ENCODE measurements at regions not wholly inside any gene's neighbourhood (a gene's known extent, or its start where the extent isn't known, plus 50 kb on each side); places are given as distances from the start of the nearest gene placed in this dataset.

- H3K36me3 ChIP-seq (ENCODE audit: control insufficient read depth, insufficient read depth, low read length): peaks cover 14% of the 10 kb centered on the region
- WGBS (ENCODE audit: insufficient coverage): 94% methylated on average over 7 of the region's 7 CpGs
- no peak overlapping the region for H3K4me3 ChIP-seq (ENCODE audit: low read length)
- no peak for DNase-seq
- H3K4me1 ChIP-seq (ENCODE audit: control insufficient read depth, insufficient read depth, low read length): peaks cover 55% of the 10 kb centered on the region
- no peaks in the 10 kb centered on the region for H3K9me3 ChIP-seq (replicated peaks; ENCODE audit: control insufficient read depth, low read depth, low read length)
- H3K27ac ChIP-seq (ENCODE audit: low read length): no peak overlapping the region
- no peaks in the 10 kb centered on the region for H3K27me3 ChIP-seq (ENCODE audit: control insufficient read depth, insufficient read depth, low read length)
Measured at GRCh38 chr18:46340716-46341115, 236.5 kb downstream of the HAUS1 start.

- Histone ChIP-seq H3K36me3 (ENCODE audit: control insufficient read depth, insufficient read depth, low read length) (peaks cover 16% of the 10 kb centered on the region), H3K27ac (ENCODE audit: low read length) (no peak overlapping the region), H3K27me3 (ENCODE audit: control insufficient read depth, insufficient read depth, low read length) (no peaks in the 10 kb centered on the region), H3K4me3 (ENCODE audit: low read length) (no peak overlapping the region), H3K4me1 (ENCODE audit: control insufficient read depth, insufficient read depth, low read length) (peaks cover 45% of the 10 kb centered on the region), H3K9me3 (replicated peaks; ENCODE audit: control insufficient read depth, low read depth, low read length) (no peaks in the 10 kb centered on the region)
- WGBS (ENCODE audit: insufficient coverage): 84% methylated on average over 3 of the region's 6 CpGs
- no peak for DNase-seq
Measured at GRCh38 chr18:46341986-46342525, 237.9 kb downstream of the HAUS1 start.

DNA sequence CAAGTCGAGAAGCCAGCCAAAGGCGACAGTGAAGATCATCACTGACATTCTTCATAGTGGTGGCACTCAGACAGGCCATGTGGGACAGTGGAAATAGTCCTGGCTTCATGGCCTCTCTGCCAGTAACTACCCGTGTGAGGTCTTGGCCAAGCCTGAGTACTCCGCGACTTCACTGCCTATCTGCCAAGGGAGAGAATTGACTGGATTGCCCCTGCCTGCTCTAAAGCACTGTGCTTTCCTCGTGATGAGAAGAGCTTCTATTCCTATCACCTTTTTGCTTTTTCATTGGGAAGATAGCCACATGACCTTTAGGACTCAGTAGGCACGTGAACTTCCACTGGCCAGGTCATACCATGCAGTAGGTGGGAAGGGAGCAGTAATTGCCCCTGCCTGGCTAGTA is 239.3 kb downstream of the HAUS1 start:
- no peaks in the 10 kb centered on the region for H3K27me3 ChIP-seq (ENCODE audit: control insufficient read depth, insufficient read depth, low read length)
- peak overlapping the region; percentile 53 for H3K27ac ChIP-seq (ENCODE audit: low read length)
- H3K36me3 ChIP-seq (ENCODE audit: control insufficient read depth, insufficient read depth, low read length): peaks cover 21% of the 10 kb centered on the region
- WGBS (ENCODE audit: insufficient coverage): 93% methylated on average over 6 of the region's 7 CpGs
- no peaks in the 10 kb centered on the region for H3K9me3 ChIP-seq (replicated peaks; ENCODE audit: control insufficient read depth, low read depth, low read length)
- DNase-seq: no peak
- H3K4me1 ChIP-seq (ENCODE audit: control insufficient read depth, insufficient read depth, low read length): peaks cover 35% of the 10 kb centered on the region
- no peak overlapping the region for H3K4me3 ChIP-seq (ENCODE audit: low read length)

- WGBS (ENCODE audit: insufficient coverage): 29% methylated on average over 4 of the region's 10 CpGs
- Histone ChIP-seq H3K9me3 (replicated peaks; ENCODE audit: control insufficient read depth, low read depth, low read length) (no peaks in the 10 kb centered on the region), H3K4me1 (ENCODE audit: control insufficient read depth, insufficient read depth, low read length) (peaks cover 31% of the 10 kb centered on the region), H3K27me3 (ENCODE audit: control insufficient read depth, insufficient read depth, low read length) (no peaks in the 10 kb centered on the region), H3K4me3 (ENCODE audit: low read length) (no peak overlapping the region), H3K36me3 (ENCODE audit: control insufficient read depth, insufficient read depth, low read length) (peaks cover 21% of the 10 kb centered on the region), H3K27ac (ENCODE audit: low read length) (peak overlapping the region; percentile 53)
- peak; percentile 57 for DNase-seq
Measured at GRCh38 chr18:46343931-46344372, 239.8 kb downstream of the HAUS1 start.

DNA sequence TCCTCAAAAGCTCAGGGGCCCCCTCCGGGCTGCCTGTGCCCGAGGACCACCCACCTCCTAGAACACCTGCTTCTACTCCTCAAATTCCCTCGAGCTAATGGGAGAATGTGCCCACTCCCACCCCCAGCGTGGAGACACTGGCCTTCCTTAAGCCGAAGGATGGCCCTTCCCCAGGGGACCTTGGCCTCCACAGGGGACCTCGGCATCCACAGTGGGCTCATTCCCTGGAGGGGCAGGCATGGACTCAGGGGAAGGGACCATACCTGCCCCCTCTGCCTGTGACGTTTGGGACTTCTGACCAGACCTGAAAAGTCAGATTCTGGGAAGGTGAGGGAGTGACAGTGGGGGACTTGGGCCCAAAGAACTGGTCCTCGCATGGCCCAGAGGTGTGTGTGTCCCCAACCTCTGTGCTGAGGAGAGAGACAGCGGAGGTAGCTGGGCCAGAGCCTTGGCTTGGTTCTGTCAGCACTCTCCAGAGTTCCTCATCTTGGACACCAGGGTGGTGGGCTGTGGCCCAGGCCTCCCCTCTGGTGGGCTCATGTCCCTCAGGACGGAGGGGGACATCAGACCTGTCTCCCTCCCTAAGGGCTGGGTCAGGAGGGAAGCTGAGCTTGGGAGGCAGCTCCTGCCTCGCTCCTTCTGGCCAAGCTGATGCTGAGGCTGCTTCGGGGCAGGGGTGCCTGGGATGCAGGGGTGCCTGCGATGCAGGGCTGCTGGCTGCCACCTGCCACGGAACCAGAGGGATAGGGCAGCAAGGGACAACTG is 240.4 kb downstream of the HAUS1 start:
- H3K36me3 ChIP-seq (ENCODE audit: control insufficient read depth, insufficient read depth, low read length): peaks cover 24% of the 10 kb centered on the region
- H3K4me3 ChIP-seq (ENCODE audit: low read length): no peak overlapping the region
- peaks cover 36% of the 10 kb centered on the region for H3K4me1 ChIP-seq (ENCODE audit: control insufficient read depth, insufficient read depth, low read length)
- H3K9me3 ChIP-seq (replicated peaks; ENCODE audit: control insufficient read depth, low read depth, low read length): no peaks in the 10 kb centered on the region
- DNase-seq: no peak
- H3K27ac ChIP-seq (ENCODE audit: low read length): peak overlapping the region; percentile 35
- whole genome bisulfite sequencing (ENCODE audit: insufficient coverage): 70% methylated on average over 11 of the region's 14 CpGs
- H3K27me3 ChIP-seq (ENCODE audit: control insufficient read depth, insufficient read depth, low read length): no peaks in the 10 kb centered on the region

GRCh38 chr18:46345181-46345465 is 240.9 kb downstream of the HAUS1 start:
- no peak overlapping the region for H3K27ac ChIP-seq (ENCODE audit: low read length)
- no peak for DNase-seq
- H3K27me3 ChIP-seq (ENCODE audit: control insufficient read depth, insufficient read depth, low read length): no peaks in the 10 kb centered on the region
- no peaks in the 10 kb centered on the region for H3K9me3 ChIP-seq (replicated peaks; ENCODE audit: control insufficient read depth, low read depth, low read length)
- peaks cover 41% of the 10 kb centered on the region for H3K4me1 ChIP-seq (ENCODE audit: control insufficient read depth, insufficient read depth, low read length)
- H3K4me3 ChIP-seq (ENCODE audit: low read length): no peak overlapping the region
- H3K36me3 ChIP-seq (ENCODE audit: control insufficient read depth, insufficient read depth, low read length): peaks cover 26% of the 10 kb centered on the region
- 81% methylated on average over 2 of the region's 4 CpGs for WGBS (ENCODE audit: insufficient coverage)

DNA sequence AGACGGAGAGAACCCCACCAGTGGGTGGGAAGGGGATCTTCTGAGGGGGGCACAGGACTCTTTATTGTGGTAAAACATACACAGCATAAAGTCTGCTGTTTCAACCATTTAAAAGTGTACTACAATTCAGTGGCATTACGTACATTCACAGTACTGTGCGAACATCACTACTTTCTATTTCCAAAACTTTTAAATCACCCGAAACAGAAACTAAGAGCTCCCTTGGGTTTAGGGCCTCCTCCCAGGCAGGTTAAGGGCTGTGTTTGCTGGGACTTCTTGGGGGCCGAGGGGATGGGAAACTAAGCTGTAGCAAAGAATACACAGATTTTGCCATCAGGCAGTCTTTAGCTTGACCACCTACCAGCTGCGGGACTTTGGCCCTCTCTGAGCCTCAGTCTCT is 242.0 kb downstream of the HAUS1 start:
- H3K4me3 ChIP-seq (ENCODE audit: low read length): no peak overlapping the region
- no CpG with 5 or more reads among the region's 6 CpGs for WGBS (ENCODE audit: insufficient coverage)
- H3K36me3 ChIP-seq (ENCODE audit: control insufficient read depth, insufficient read depth, low read length): peaks cover 26% of the 10 kb centered on the region
- H3K4me1 ChIP-seq (ENCODE audit: control insufficient read depth, insufficient read depth, low read length): peaks cover 45% of the 10 kb centered on the region
- no peak for DNase-seq
- no peaks in the 10 kb centered on the region for H3K9me3 ChIP-seq (replicated peaks; ENCODE audit: control insufficient read depth, low read depth, low read length)
- H3K27ac ChIP-seq (ENCODE audit: low read length): no peak overlapping the region
- no peaks in the 10 kb centered on the region for H3K27me3 ChIP-seq (ENCODE audit: control insufficient read depth, insufficient read depth, low read length)

GRCh38 chr18:46346896-46347630 is 242.9 kb downstream of the HAUS1 start:
- no peak for DNase-seq
- H3K27me3 ChIP-seq (ENCODE audit: control insufficient read depth, insufficient read depth, low read length): no peaks in the 10 kb centered on the region
- peaks cover 23% of the 10 kb centered on the region for H3K36me3 ChIP-seq (ENCODE audit: control insufficient read depth, insufficient read depth, low read length)
- H3K4me1 ChIP-seq (ENCODE audit: control insufficient read depth, insufficient read depth, low read length): peaks cover 47% of the 10 kb centered on the region
- H3K27ac ChIP-seq (ENCODE audit: low read length): no peak overlapping the region
- 90% methylated on average over 18 of the region's 19 CpGs for WGBS (ENCODE audit: insufficient coverage)
- no peaks in the 10 kb centered on the region for H3K9me3 ChIP-seq (replicated peaks; ENCODE audit: control insufficient read depth, low read depth, low read length)
- no peak overlapping the region for H3K4me3 ChIP-seq (ENCODE audit: low read length)

DNA sequence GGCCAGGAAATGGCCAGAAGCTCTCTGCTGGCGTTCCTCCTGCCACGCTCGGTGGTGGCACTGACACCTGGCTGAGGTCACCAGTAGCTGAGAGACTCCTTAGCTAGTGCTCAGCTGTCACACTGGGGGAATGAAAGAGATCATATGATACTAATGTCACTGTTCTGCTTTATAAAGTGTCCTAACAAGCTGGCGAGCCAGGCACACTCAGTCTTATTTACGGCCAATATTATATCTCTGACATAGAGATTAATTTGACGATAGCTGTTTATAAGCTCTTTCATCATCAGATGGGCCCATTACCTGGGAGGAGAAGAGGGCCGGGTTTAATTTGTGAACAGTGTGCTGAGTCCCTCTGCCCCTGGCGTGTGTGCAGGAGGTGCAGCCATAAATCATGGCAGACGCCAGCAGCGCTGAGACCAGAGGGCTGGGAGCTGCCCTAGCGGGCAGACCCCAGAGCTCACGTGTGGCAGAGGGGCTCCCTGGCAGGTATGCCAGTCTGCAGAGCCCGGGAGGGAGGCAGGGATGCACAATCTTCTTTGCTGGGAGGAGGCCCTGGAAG is 246.5 kb downstream of the HAUS1 start:
- peaks cover 21% of the 10 kb centered on the region for H3K36me3 ChIP-seq (ENCODE audit: control insufficient read depth, insufficient read depth, low read length)
- H3K4me1 ChIP-seq (ENCODE audit: control insufficient read depth, insufficient read depth, low read length): peaks cover 23% of the 10 kb centered on the region
- no peak overlapping the region for H3K27ac ChIP-seq (ENCODE audit: low read length)
- WGBS (ENCODE audit: insufficient coverage): 50% methylated on average over 9 of the region's 13 CpGs
- no peaks in the 10 kb centered on the region for H3K27me3 ChIP-seq (ENCODE audit: control insufficient read depth, insufficient read depth, low read length)
- no peak overlapping the region for H3K4me3 ChIP-seq (ENCODE audit: low read length)
- H3K9me3 ChIP-seq (replicated peaks; ENCODE audit: control insufficient read depth, low read depth, low read length): no peaks in the 10 kb centered on the region
- no peak for DNase-seq

DNA sequence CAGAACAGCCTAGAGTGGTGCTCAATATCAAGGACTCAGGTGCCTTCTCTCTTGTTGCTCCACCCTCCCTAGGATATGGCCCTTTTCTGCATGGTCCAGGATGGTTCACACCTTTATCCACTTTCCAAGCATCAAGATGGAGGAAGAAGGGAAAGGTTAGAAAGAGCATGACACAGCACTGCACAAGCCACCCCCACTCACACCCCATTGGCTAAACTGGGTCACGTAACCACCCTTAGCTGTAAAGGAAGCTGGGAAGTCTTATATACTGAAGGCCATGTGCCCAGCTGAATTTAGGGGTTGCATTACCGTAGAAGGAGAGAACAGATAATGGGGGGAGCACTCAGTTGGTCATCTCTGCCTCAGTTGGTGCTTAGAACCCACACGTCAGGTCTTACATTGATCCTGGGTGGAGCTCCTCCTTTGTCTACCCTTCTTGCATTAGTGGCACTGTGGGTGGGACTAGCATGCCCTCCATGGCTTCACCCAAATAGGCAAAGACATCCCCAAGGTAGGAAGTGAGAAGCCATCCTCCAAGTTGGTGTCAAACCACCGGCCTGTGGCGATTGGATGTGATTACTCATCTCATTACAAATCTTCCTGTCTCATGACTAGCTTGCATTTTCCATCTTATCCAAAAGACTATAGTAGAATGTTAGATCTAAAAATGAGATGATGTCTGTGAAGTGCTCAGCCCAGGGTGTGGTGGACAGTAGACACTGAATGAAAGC is 248.5 kb downstream of the HAUS1 start:
- DNase-seq: no peak
- Histone ChIP-seq H3K4me1 (ENCODE audit: control insufficient read depth, insufficient read depth, low read length) (peaks cover 25% of the 10 kb centered on the region), H3K27ac (ENCODE audit: low read length) (no peak overlapping the region), H3K36me3 (ENCODE audit: control insufficient read depth, insufficient read depth, low read length) (peaks cover 25% of the 10 kb centered on the region), H3K9me3 (replicated peaks; ENCODE audit: control insufficient read depth, low read depth, low read length) (no peaks in the 10 kb centered on the region), H3K4me3 (ENCODE audit: low read length) (no peak overlapping the region), H3K27me3 (ENCODE audit: control insufficient read depth, insufficient read depth, low read length) (no peaks in the 10 kb centered on the region)
- 80% methylated on average over 1 of the region's 5 CpGs for WGBS (ENCODE audit: insufficient coverage)

Data from muscle of leg (tissue), 3 donors.